Right forelimb (tissue), 1 donor: ENCODE measurements at regions not wholly inside any gene's neighbourhood (a gene's known extent, or its start where the extent isn't known, plus 50 kb on each side); places are given as distances from the start of the nearest gene placed in this dataset.

Experiments
- DNase-seq: peaks from one replicate; pipeline ENCODE4 v3.0.0-alpha.2; 2018

- no peak for DNase-seq
These were observed 133.2 kb upstream of the JAG1 start for GRCh38 chr20:10807013-10807412.

DNA sequence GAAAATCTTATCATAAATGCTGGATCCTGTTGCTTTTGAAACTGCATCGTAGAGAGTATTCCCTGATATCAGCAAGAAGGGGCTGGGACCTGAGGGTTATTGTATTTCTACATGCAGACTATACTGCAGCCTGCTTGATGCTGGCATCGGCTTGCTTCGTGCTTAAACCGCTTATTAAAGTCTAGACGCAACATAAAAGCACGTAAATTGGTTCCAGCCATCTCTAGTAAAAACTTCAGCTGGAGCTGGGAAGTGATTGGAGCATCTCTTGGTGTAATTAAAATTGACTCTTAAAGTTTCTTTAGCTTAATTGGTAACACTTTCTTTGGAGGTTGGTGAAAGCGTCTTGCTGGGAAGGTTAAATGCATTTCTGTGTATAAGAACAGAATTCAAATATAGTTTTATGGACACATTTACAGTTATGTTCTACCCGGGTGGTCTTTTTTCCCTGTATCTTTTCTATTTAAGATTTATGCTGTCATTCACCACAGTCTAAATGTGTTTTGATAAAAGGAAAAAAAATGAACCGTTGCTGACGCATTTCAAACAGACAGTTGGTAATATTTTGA is 139.0 kb upstream of the JAG1 start:
- DNase-seq, result no peak

DNA sequence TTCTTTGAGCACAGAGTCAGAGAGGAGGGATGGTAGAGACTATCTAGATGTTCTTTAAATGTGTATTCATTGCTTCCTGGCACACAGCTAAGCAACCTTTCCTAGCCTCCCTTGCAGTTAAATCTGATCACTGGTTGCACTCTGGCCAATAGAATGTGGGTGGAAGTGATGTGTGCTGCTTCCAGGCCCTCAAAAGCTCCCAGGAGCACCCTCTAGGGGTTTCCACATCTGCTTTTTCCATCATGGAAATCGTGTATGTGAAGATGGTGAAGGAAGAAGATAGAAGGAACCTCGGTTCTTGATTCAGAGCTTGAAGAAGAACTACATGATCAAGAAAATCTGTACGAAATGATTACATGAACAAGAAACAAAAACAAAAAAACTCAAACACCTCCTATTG is 149.8 kb upstream of the JAG1 start:
- no peak for DNase-seq

DNA sequence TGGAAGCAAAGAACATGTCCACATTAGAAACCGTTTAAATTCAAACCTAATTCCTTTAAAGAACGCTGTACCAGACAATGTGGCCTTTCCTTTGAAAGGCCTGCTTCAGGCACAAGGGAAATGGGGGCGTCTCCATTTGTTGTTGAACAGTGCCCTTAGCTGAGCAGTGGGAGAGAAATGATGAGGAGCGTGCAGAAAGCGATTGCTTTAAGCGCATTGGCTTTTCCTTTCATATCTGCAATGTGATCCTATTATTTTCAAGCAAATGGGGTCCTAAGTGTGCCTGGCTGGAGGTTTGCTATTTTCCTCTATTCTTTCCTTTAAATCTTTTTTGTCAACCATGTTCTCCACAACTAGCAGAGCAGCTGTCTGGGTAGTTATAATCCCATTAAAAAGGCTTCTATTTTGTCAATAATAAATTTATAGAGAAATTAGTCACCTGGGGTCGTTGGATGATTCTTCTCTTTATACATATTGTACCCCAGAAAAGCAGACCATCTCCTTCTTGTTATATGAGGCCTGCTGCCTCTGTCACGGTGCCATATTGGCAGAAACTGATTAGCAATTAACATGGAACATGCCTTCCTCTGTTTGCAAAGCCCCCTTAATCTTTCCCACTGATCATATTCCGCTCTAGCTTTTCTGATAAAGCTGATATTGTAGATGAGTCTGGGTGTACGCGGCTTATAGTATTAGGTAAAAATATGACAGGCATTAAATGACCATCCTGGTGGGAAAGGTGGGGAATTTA is 151.1 kb upstream of the JAG1 start:
- DNase-seq, result no peak

- no peak for DNase-seq
These were observed 152.3 kb upstream of the JAG1 start for GRCh38 chr20:10826111-10826510.

- DNase-seq, result no peak
These were observed 154.4 kb upstream of the JAG1 start for GRCh38 chr20:10828180-10828579.

DNA sequence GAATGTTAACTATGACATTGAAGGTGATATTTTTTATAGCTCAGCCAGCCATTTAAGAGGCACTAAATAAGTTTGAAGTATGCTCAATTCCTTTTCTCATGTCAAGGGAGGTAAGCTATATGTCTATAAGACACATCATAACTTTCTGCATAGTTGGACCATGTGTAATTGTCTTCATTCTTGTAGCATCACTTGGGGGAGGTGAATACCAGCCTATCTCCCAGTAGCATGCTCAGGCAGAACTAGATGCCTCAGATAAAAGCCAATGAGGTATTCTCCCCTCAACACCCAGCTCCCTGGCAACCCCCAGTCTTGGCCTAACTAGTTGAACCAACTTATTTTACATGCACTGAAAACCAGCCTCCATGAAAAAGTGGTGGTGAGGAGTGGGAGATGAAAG is 158.3 kb upstream of the JAG1 start:
- no peak for DNase-seq

GRCh38 chr20:10837901-10838300 is 164.1 kb upstream of the JAG1 start:
- DNase-seq, result no peak

DNA sequence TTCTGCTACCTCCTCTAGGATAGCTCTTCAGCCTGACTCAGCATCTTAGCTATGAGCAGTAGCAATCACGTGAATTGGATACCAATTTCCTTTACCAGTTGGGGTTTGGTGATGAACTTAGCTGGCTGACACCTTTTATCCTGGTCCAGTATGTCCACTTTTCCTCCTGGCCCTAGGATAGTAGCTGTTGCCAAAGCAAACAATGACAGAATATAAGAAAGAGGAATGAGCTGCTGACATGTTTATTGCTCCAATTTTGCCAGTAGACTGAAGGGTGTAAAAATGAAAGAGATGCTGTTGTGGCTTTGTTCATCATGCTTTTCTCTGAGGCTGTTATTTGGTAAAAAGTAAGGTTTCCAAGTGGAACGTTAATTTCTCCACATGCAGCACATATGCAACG is 168.3 kb upstream of the JAG1 start:
- DNase-seq, result no peak

- no peak for DNase-seq
These were observed 169.4 kb upstream of the JAG1 start for GRCh38 chr20:10843146-10843711.

DNA sequence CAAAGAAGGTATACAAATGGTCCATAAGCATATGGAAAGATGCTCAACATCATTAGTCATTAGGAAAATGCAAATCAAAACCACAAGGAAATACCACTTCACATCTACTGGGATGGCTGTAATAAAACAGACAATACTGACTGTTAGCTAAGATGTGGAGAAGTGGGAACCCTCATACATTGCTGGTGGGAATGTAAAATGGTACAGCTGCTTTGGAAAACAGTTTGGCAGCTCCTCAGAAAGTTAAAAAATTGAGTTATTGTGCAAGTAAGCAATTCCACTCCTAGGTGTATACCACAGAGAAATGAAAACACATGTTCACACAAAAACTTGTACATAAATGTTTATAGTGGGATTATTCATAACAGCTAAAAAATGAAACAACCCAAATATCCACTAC is 173.0 kb upstream of the JAG1 start:
- DNase-seq, result no peak

DNA sequence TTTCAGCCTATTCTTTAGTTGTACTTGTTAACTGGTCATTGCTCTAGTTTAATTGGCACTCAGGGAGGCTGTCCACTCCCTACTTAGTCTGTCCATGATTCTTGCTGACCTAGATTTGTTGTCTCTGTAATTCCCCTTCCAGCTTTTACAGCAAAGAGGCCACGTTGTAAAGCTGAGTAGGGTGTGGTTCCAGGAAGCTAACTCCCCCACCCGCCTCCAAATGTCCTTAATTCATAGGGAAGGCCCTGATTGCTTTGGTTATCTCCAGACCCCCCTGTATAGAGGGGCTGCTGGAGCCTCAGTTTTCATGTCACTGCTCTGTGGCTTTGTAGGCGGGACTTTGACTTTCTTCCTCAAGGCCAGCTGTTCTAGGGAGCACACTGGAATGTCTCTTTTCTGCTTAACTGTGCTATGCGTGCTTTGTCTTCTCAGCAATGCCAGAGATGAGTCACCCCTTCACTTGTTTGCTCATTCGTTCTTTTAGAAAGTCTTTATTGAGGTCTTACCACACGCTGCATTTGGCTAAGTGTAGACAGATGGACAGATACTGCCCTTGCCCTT is 175.1 kb upstream of the JAG1 start:
- DNase-seq, result no peak

- no peak for DNase-seq
These were observed 179.4 kb upstream of the JAG1 start for GRCh38 chr20:10853176-10853575.

- DNase-seq, result no peak
These were observed 179.9 kb upstream of the JAG1 start for GRCh38 chr20:10853731-10854130.

GRCh38 chr20:10854976-10855375 is 181.2 kb upstream of the JAG1 start:
- DNase-seq, result no peak

DNA sequence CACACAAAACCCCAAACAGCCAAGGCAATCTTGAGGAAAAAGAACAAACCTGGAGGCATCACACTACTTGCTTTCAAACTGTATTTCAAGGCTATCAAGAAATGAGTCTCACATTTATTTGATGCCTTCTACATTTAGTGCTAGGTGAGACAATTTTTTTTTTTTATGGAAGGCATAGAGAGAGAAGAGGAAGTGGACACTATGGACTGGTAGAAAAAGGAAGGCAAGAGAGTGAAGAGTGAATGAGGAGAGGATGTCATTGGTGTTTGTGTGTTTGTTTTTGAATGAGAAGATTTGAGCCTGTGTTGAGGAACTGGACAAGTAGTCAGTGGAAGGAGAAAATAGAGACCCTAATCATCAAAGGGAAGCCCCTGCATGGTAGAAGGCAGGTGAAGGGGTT is 182.0 kb upstream of the JAG1 start:
- DNase-seq, result no peak

GRCh38 chr20:10856237-10857015 is 182.6 kb upstream of the JAG1 start:
- no peak for DNase-seq

- DNase-seq, result no peak
These were observed 183.7 kb upstream of the JAG1 start for GRCh38 chr20:10857352-10858070.

- DNase-seq, result no peak
These were observed 187.3 kb upstream of the JAG1 start for GRCh38 chr20:10861090-10861489.

DNA sequence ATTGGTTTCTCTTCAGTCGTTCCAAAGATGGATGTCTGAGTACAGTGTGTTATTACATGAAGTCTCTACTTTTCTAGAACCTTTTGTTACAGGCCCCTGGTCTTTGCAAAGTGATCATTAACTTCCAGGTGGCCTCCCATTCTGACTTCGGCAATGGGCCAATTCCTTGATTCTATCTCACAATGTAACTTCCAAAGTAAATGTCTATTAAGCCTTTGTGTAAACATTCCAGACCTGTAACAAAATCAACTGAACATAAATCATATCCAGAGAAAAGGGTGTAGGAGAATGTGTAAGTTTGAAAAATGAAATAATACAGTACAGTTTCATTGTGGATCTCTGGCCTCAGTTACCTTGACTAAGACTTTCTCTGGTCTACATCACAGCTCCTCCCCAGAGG is 187.8 kb upstream of the JAG1 start:
- DNase-seq, result no peak

GRCh38 chr20:10863337-10864060 is 189.7 kb upstream of the JAG1 start:
- DNase-seq, result no peak

GRCh38 chr20:10864076-10864672 is 190.4 kb upstream of the JAG1 start:
- DNase-seq, result no peak
